Smooth muscle cell (in vitro differentiated cells): ENCODE measurements at regions not wholly inside any gene's neighbourhood (a gene's known extent, or its start where the extent isn't known, plus 50 kb on each side); places are given as distances from the start of the nearest gene placed in this dataset.

ENCODE experiments used
- DNase-seq: peaks from one replicate; lab custom pipeline; 2025; ENCODE audit not compliant: unreplicated experiment; lab: John Stamatoyannopoulos, UW
- H2AFZ ChIP-seq: fragments of 200-600 bp; sonication (generic); 2 replicates; pipeline ENCODE4 v1.6.0; 2016; ENCODE audit warnings: antibody characterized with exemption, low read depth, mild to moderate bottlenecking
- H3F3A ChIP-seq: fragments of 200-600 bp; sonication (generic); 2 replicates; pipeline ENCODE4 v1.6.0; 2017; ENCODE audit warnings: antibody characterized with exemption, low read depth
- H3K27ac ChIP-seq: fragments of 200-600 bp; sonication (generic); 2 replicates; pipeline ENCODE4 v1.5.1; 2016; ENCODE audit warnings: low read depth, mild to moderate bottlenecking
- H3K27me3 ChIP-seq: fragments of 200-600 bp; sonication (generic); 2 replicates; pipeline ENCODE4 v1.6.1; 2016; ENCODE audit warnings: low read depth, mild to moderate bottlenecking
- H3K36me3 ChIP-seq: fragments of 200-600 bp; sonication (generic); 2 replicates; pipeline ENCODE4 v1.5.1; 2016; ENCODE audit warnings: low read depth
- H3K4me1 ChIP-seq: fragments of 200-600 bp; sonication (generic); 2 replicates; pipeline ENCODE4 v1.5.1; 2016; ENCODE audit warnings: low read depth
- H3K4me2 ChIP-seq: fragments of 200-600 bp; sonication (generic); 2 replicates; pipeline ENCODE4 v1.6.0; 2016; ENCODE audit warnings: mild to moderate bottlenecking
- H3K4me3 ChIP-seq: fragments of 200-600 bp; sonication (generic); 2 replicates; pipeline ENCODE4 v1.5.1; 2016; ENCODE audit warnings: mild to moderate bottlenecking
- H3K79me2 ChIP-seq: fragments of 200-600 bp; sonication (generic); 2 replicates; pipeline ENCODE4 v1.6.0; 2016; ENCODE audit warnings: low read depth, mild to moderate bottlenecking
- H3K9ac ChIP-seq: fragments of 200-600 bp; sonication (generic); 2 replicates; pipeline ENCODE4 v1.6.0; 2016; ENCODE audit warnings: low read depth
- H3K9me3 ChIP-seq: fragments of 200-600 bp; sonication (generic); replicated peaks from 2 replicates; pipeline ENCODE4 v1.5.1; 2016; ENCODE audit warnings: low read depth
- H4K20me1 ChIP-seq: fragments of 200-600 bp; sonication (generic); 2 replicates; pipeline ENCODE4 v1.6.0; 2016; ENCODE audit warnings: low read depth
- CTCF ChIP-seq: fragments of 200-600 bp; sonication (generic); IDR thresholded peaks from 2 replicates; pipeline ENCODE4 v1.5.1; 2017; ENCODE audit warnings: borderline replicate concordance, mild to moderate bottlenecking, antibody characterized with exemption; ENCODE audit not compliant: insufficient read depth, poor library complexity, severe bottlenecking
- WGBS: methylation state at CpG from one replicate; pipeline ENCODE4 v1.1.7; 2016; ENCODE audit warnings: low lambda C conversion rate; 5-methylcytosine and 5-hydroxymethylcytosine counted together

- Histone ChIP-seq H3K4me2 (peak overlapping the region; percentile 62), H3K4me3 (no peak overlapping the region), H3K79me2 (no peaks in the 10 kb centered on the region), H3K27me3 (no peaks in the 10 kb centered on the region), H3K36me3 (no peaks in the 10 kb centered on the region), H4K20me1 (no peaks in the 10 kb centered on the region), H3F3A (peaks cover 30% of the 10 kb centered on the region), H3K9ac (peak overlapping the region; percentile 64), H3K27ac (peak overlapping the region; percentile 92), H2AFZ (peak overlapping the region; percentile 1), H3K9me3 (no peaks in the 10 kb centered on the region), H3K4me1 (peaks cover 25% of the 10 kb centered on the region)
- WGBS: 6% methylated on average over 25 of the region's 25 CpGs
- DNase-seq: peak; percentile 84
- no peak for TF ChIP-seq CTCF
Measured at GRCh38 chrX:39755143-39756032, 342.4 kb downstream of the BCOR start.

GRCh38 chrX:39756086-39756883 is 341.5 kb downstream of the BCOR start:
- DNase-seq: no peak
- H3F3A ChIP-seq: peaks cover 30% of the 10 kb centered on the region
- H3K4me2 ChIP-seq: peak overlapping the region; percentile 60
- no peaks in the 10 kb centered on the region for H4K20me1 ChIP-seq
- no peak overlapping the region for H2AFZ ChIP-seq
- H3K4me3 ChIP-seq: no peak overlapping the region
- H3K36me3 ChIP-seq: no peaks in the 10 kb centered on the region
- H3K9ac ChIP-seq: no peak overlapping the region
- H3K4me1 ChIP-seq: peaks cover 25% of the 10 kb centered on the region
- WGBS: 74% methylated on average over 18 of the region's 18 CpGs
- H3K79me2 ChIP-seq: no peaks in the 10 kb centered on the region
- H3K27ac ChIP-seq: peak overlapping the region; percentile 92
- no peaks in the 10 kb centered on the region for H3K9me3 ChIP-seq
- TF ChIP-seq CTCF: no peak
- no peaks in the 10 kb centered on the region for H3K27me3 ChIP-seq

- Histone ChIP-seq H3K27me3 (no peaks in the 10 kb centered on the region), H3K4me2 (peak overlapping the region; percentile 0), H3K27ac (peak overlapping the region; percentile 50), H3K9ac (no peak overlapping the region), H3K9me3 (no peaks in the 10 kb centered on the region), H2AFZ (no peak overlapping the region), H4K20me1 (no peaks in the 10 kb centered on the region), H3K4me1 (peaks cover 25% of the 10 kb centered on the region), H3K79me2 (no peaks in the 10 kb centered on the region), H3F3A (peaks cover 30% of the 10 kb centered on the region), H3K4me3 (no peak overlapping the region), H3K36me3 (no peaks in the 10 kb centered on the region)
- TF ChIP-seq CTCF: no peak
- WGBS: 15% methylated on average over 6 of the region's 6 CpGs
- DNase-seq: no peak
Measured at GRCh38 chrX:39757971-39758370, 339.8 kb downstream of the BCOR start.
